ENCODE measurements at regions not wholly inside any gene's neighbourhood (a gene's known extent, or its start where the extent isn't known, plus 50 kb on each side); places are given as distances from the start of the nearest gene placed in this dataset.
"Not testable (repeated sequence)": the region's sequence is repeated elsewhere in the genome, so short reads cannot be mapped to it uniquely, and the experiment has no call there.

DNA sequence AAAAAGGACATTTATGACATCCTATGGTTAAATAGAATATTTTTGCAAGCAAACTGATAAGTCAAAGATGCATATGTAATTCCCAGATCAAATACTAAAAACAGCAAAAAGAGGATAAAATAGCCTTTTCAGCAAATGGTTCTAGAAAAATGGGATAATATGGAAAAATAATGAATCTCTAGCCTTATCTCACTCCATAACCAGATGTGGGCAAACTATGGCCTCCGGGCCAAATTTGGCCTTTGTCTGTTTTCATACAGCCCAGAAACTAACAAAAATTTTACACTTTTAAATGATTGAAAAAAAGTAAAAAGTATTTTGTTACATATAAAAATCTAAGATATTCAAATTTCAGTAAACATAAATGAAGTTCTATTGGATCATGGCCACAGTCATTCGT is 215.4 kb upstream of the PRSS1 start:
- DNase-seq (ENCODE audit: low read depth) = no peak

DNA sequence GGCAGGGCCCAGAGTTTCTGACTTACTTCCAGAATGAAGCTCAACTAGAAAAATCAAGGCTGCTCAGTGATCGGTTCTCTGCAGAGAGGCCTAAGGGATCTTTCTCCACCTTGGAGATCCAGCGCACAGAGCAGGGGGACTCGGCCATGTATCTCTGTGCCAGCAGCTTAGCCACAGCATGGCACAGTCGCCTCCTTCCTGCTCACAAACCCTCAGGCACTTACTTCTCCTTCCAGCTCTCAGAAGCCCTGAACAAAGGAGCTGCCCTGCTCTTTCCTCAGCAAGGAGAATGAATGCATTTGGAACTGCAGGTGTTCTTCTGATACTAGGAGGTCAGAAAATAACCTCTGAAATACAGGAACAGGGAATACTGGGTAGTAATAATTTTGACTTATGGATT is 219.7 kb upstream of the PRSS1 start:
- no peak for DNase-seq (ENCODE audit: low read depth)

GRCh38 chr7:142528608-142529408 is 220.5 kb upstream of the PRSS1 start:
- no peak for DNase-seq (ENCODE audit: low read depth)

- DNase-seq (ENCODE audit: low read depth) = no peak
Measured at GRCh38 chr7:142523821-142524460, 225.3 kb upstream of the PRSS1 start.

DNA sequence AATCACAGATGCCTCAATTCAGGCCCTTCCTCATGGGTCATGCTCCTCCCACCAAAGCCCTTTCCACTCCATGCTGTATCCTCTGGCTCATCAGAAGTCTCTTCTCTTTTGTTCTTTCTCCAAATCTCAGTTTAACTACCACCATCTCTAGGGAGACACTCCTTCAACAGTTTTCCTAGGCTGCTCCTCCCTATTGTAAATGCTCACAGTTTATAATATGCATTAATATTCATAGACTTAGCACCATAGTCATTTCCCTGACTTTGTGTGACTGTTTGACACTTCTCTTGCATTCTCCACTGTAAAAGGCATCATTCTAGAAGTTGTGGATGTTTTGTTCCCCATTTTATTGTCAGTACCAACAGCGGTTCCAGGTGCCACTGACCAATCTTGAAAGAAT is 226.5 kb upstream of the PRSS1 start:
- no peak for DNase-seq (ENCODE audit: low read depth)

- not testable (repeated sequence) for DNase-seq (ENCODE audit: low read depth)
Measured at GRCh38 chr7:142520885-142521284, 228.4 kb upstream of the PRSS1 start.

DNA sequence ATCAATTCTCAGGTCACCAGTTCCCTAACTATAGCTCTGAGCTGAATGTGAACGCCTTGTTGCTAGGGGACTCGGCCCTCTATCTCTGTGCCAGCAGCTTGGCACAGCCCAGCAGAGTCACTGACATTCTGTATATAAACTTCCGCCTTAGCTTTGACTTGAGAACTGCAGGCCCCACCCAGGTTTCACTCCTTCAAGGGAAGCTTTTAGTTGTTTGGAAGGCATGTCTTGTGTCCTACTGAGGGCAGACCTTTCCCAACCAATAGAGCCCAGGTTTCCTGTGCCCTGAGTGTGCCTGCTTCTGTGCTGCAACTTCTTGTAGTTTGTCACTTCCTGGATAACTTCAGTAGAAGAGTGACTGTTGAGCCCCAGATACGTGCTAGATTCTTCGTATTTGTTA is 228.8 kb upstream of the PRSS1 start:
- DNase-seq (ENCODE audit: low read depth) = not testable (repeated sequence)

DNA sequence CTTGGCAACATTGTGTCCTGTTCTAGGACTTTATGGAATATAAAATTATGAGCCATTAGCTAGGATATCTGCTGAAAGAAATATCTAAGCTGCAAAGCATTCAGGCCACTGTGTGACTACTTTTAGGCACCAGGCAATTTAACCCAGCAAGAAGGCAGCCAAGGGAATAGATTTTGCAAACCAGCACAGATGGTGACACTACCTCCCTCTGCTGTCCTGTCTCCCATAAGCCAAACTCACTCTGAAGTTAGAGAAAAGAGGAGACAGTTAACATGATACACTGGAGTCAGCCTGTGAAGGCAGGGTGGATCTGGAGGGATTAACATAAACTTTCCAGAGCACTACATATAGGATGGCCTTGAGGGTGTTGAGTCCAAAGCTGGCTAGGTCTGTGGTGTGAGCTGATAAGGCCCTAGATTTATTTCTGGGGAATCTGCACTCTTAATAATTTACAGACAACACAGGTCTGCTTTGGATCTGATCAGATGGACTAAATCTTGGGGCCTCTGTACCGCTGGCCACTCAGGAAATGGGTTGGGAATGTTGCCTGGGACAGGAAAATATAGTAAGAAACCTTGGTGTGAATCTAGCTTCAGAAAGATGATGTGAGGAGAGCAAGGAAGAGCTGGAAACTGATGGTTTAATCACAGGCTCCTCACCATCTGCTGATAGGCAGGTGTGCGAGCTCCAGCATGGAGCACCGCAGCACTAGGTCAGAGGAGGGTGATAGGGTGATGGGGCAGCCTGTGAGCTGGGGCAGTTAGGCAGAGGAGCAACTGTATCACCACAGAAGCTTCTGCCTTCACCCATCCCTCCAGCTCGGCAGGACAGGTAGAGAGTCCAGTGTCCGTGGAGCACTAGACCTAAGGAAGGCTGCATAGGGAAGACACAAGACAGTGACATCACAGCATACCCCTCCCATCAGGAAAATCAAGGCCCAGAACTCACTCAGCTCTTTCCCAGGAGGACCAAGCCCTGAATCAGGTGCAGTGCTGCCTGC is 229.9 kb upstream of the PRSS1 start:
- DNase-seq (ENCODE audit: low read depth) = no peak

GRCh38 chr7:142516038-142516501 is 233.2 kb upstream of the PRSS1 start:
- DNase-seq (ENCODE audit: low read depth) = peak; percentile 12

DNA sequence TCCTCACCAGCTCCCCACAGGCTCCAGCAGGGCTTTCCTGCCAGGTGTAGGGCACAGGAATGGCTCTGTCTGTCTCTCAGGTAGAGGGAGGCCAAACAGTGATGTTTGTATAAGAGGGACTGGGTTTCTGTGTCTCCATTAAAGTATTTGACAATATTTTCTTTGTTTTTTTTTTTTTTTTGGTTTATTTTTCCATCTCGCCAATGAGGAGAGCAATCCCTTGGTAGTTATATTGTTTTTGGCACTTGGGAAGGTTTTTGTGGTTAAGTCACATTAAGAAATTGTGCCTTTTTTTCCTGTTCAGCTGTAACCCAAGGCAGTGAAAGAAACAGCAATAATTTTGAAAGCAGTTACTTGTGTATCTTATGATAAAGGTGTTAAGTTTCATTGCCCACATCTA is 234.6 kb upstream of the PRSS1 start:
- not testable (repeated sequence) for DNase-seq (ENCODE audit: low read depth)

GRCh38 chr7:142513178-142513955 is 235.9 kb upstream of the PRSS1 start:
- DNase-seq (ENCODE audit: low read depth) = no peak

DNA sequence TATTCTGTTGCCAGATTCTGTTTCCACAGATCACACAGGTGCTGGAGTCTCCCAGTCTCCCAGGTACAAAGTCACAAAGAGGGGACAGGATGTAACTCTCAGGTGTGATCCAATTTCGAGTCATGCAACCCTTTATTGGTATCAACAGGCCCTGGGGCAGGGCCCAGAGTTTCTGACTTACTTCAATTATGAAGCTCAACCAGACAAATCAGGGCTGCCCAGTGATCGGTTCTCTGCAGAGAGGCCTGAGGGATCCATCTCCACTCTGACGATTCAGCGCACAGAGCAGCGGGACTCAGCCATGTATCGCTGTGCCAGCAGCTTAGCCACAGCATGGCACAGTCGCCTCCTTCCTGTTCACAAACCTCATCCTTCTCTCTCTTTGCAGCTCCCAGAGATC is 237.5 kb upstream of the PRSS1 start:
- no peak for DNase-seq (ENCODE audit: low read depth)

DNA sequence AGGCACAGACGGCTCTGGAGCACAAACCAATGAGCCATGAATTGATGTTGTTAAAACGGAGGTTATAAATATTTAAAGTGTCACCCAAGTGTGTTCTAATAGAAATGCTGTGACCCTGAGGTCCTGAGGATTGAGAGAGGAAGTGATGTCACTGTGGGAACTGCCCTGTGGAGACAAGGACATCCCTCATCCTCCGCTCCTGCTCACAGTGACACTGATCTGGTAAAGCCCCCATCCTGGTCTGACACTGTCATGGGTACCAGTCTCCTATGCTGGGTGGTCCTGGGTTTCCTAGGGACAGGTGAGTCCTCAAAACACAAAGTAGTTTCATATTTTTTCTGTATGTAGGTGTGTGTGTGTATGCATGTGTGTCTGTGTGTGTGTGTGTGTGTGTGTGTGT is 237.9 kb upstream of the PRSS1 start:
- no peak for DNase-seq (ENCODE audit: low read depth)

DNA sequence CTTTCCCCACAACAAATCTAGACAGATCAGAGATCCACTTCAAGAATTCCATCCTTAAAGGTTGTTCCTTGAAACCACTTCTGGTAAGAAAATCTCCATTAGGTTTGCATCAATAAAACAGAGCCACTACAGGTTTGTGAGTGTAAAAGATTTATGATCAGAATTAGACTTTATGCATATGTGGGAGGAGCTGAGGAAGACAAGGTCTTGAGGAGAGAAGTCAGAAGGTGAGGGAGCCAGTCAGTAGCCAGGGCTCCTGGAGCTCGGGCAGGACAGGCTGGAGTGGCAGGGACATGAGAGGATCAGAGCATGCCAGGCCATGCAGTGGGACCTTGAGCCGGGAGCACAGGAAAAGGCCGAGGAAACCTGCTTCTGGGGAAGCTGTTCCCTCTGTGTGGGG is 240.0 kb upstream of the PRSS1 start:
- DNase-seq (ENCODE audit: low read depth) = not testable (repeated sequence)

- DNase-seq (ENCODE audit: low read depth) = no peak
Measured at GRCh38 chr7:142508251-142508650, 241.0 kb upstream of the PRSS1 start.

DNA sequence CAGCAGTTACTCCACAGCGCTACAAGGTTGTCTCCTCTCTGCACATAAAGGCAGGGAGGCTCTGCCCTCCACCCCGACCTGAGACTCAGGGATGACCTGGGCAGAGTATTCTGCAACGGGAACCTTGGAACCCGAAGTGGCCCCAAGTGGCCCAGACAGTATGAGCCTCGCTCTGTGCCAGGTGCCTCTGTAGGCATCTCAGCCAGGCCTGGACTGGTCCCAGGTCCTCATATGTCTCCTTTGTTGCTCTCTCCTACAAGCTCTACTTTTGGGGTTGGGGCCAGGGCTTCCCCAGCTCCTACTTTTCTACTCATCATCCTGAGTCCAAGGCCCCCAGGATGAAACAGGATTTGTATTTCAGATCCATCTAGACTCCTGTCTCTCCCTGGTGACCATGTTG is 241.5 kb upstream of the PRSS1 start:
- no peak for DNase-seq (ENCODE audit: low read depth)

DNA sequence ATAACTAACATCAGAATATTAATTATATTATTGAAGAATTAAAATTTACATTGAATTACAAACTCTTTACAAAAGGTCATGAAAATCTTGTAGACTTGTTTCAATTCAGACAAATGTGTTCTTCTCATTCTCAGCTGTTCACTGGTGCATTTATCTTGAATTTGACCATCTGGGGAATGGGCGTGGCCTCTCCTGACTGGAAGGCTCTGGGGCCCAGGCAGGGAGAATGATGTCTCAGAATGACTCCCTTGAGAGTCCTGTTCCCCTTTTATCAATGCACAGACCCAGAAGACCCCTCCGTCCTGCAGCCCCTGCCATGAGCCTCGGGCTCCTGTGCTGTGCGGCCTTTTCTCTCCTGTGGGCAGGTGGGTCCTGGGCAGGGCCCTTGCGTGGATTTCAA is 242.2 kb upstream of the PRSS1 start:
- not testable (repeated sequence) for DNase-seq (ENCODE audit: low read depth)

DNA sequence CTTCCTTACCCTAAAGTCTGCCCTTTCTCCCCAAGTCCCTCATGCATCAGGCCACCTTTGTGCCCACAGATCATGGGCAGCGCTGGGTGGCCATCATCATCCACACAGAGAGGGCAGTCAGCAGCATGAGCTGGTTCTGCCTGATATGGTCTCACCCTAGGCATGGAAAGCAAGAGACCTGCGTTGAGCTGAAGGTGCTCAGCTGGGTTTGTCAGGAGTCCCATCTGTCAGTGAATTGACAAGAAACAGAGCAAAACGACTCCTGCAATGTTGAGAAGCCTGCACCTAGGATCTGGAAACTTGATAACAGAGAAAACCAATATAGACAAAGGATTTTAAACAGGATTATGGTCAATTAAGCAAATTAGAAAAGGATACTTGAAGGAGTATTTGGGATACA is 242.7 kb upstream of the PRSS1 start:
- DNase-seq (ENCODE audit: low read depth) = no peak

DNA sequence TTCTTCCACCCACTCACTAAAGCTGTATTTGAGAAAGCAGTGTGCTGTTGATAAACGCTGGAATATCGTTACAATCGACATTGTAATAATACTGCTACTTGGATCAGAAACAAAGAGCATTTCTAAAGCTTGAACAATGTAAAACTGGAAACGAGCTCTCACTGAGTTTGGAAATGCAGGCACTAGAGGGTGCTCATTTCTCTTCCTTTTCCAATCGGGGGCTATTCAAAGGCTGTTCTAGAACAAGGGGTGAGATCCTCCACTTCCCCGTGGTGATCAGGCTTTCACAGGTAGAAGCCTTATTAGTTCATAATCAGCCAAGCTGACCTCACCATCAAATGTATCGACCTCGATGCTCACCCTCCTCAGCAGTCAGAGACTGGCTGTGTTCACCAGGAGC is 245.3 kb upstream of the PRSS1 start:
- DNase-seq (ENCODE audit: low read depth) = not testable (repeated sequence)

DNA sequence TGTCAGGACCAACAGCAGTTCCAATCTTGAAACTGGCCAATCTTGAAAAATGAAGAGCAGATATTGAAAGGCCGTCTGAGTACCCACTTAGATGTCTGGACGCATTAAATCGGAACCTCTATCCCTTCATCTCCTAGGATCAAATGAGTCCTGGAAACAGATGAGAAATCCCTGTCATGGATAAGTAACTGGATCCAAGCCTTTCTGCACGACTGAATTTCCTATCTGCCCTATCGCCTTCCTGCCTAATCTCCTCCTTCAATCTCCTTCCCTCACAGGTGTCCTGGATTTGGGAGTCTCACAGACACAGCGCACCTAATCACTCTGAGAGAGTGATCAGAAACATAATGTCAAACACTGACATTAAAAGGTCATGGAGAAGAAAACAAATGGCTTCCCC is 245.2 kb upstream of the PRSS58 start:
- no peak for DNase-seq (ENCODE audit: low read depth)

- no peak for DNase-seq (ENCODE audit: low read depth)
Measured at GRCh38 chr7:142501434-142501833, 243.6 kb upstream of the PRSS58 start.

GRCh38 chr7:142500366-142500765 is 242.5 kb upstream of the PRSS58 start:
- DNase-seq (ENCODE audit: low read depth) = no peak
